ENCODE measurements at regions not wholly inside any gene's neighbourhood (a gene's known extent, or its start where the extent isn't known, plus 50 kb on each side); places are given as distances from the start of the nearest gene placed in this dataset.

DNA sequence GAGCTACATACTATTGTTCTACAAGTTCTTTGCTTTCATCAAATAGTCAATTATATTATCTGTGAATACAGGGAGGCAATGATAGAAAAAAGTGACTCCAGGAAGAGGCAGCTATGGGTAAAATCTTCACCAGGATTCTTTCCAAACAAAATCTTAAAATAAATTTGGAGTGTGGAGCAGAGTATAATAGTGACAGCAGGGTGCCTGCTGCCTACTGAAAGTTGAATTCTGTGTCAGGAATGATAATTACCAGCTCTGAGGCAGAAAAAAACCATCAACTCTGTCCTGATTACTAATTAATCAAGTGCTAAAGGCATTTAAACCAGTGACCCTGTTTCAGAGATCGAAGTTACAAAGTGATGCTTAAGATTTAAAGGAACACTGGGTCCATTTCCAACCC is 148.0 kb downstream of the DIPK2A start:
- H3K4me3 Mint-ChIP-seq (ENCODE audit: low read depth, unreplicated experiment): no peak overlapping the region
- H3K9me3 Mint-ChIP-seq (ENCODE audit: low read depth, unreplicated experiment): no peaks in the 10 kb centered on the region
- H3K36me3 Mint-ChIP-seq (ENCODE audit: insufficient read depth, unreplicated experiment): no peaks in the 10 kb centered on the region
- BruUV-seq (replicated peaks): no TSS peak
- no peak for DNase-seq
- H3K27me3 Mint-ChIP-seq (ENCODE audit: unreplicated experiment): no peaks in the 10 kb centered on the region
- TF ChIP-seq, protein P1, sequence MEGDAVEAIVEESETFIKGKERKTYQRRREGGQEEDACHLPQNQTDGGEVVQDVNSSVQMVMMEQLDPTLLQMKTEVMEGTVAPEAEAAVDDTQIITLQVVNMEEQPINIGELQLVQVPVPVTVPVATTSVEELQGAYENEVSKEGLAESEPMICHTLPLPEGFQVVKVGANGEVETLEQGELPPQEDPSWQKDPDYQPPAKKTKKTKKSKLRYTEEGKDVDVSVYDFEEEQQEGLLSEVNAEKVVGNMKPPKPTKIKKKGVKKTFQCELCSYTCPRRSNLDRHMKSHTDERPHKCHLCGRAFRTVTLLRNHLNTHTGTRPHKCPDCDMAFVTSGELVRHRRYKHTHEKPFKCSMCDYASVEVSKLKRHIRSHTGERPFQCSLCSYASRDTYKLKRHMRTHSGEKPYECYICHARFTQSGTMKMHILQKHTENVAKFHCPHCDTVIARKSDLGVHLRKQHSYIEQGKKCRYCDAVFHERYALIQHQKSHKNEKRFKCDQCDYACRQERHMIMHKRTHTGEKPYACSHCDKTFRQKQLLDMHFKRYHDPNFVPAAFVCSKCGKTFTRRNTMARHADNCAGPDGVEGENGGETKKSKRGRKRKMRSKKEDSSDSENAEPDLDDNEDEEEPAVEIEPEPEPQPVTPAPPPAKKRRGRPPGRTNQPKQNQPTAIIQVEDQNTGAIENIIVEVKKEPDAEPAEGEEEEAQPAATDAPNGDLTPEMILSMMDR (IDR thresholded peaks at IDR 0.05; ENCODE audit: unreplicated experiment): no peak
- H3K4me1 Mint-ChIP-seq (ENCODE audit: low read depth, unreplicated experiment): no peaks in the 10 kb centered on the region
- H3K27ac Mint-ChIP-seq (ENCODE audit: unreplicated experiment): no peak overlapping the region
- intact Hi-C loops (cut with micrococcal nuclease; ENCODE audit: unreplicated experiment): no loop called here
- CTCF ChIA-PET: no interaction called here

DNA sequence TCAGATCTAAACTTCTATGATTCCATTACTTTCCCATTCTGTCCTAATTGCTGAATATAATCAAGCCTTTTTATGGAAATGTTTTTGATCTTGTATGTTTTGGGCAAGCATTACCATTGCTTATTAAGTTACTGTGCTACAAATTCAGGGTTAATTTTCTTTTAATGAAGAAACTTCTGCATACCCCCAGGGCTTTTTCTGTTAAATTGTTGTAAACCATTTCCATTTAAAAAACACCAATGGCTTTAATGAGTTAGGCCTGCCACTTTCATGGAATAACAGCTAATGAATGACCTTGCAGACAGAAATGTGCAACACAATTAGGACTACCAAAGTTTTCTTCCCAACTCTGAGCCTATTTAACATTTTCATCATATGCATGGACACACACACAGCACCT is 150.0 kb downstream of the DIPK2A start:
- H3K27me3 Mint-ChIP-seq (ENCODE audit: unreplicated experiment): no peaks in the 10 kb centered on the region
- TF ChIP-seq, protein P1 (IDR thresholded peaks at IDR 0.05; ENCODE audit: unreplicated experiment): no peak
- DNase-seq: no peak
- H3K4me3 Mint-ChIP-seq (ENCODE audit: low read depth, unreplicated experiment): no peak overlapping the region
- H3K4me1 Mint-ChIP-seq (ENCODE audit: low read depth, unreplicated experiment): no peaks in the 10 kb centered on the region
- CTCF ChIA-PET: no interaction called here
- no peak overlapping the region for H3K27ac Mint-ChIP-seq (ENCODE audit: unreplicated experiment)
- H3K36me3 Mint-ChIP-seq (ENCODE audit: insufficient read depth, unreplicated experiment): no peaks in the 10 kb centered on the region
- BruUV-seq (replicated peaks): no TSS peak
- H3K9me3 Mint-ChIP-seq (ENCODE audit: low read depth, unreplicated experiment): no peaks in the 10 kb centered on the region
- intact Hi-C loops (cut with micrococcal nuclease; ENCODE audit: unreplicated experiment): no loop called here

DNA sequence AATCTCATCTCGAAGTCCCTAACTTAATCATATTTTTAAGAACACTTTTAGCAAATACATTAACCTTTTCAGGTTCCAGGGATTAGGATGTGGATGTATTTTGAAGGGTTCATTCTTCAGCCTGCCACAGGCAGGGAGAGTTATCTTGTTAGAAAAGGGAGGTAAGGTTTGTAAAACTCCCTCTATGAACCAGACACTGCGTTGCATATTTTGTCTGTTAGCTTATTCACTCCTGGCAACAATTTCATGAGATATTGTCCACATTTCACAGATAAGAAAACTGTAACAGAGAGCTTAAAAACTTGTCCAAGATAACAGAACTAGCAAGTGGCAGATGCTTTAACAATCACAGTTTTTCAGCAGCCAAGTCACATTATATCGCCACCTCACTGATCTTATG is 155.4 kb downstream of the DIPK2A start:
- intact Hi-C loops (cut with micrococcal nuclease; ENCODE audit: unreplicated experiment): no loop called here
- CTCF ChIA-PET: no interaction called here
- TF ChIP-seq, protein P1 (IDR thresholded peaks at IDR 0.05; ENCODE audit: unreplicated experiment): no peak
- Mint-ChIP-seq H3K36me3 (ENCODE audit: insufficient read depth, unreplicated experiment) (no peaks in the 10 kb centered on the region), H3K4me3 (ENCODE audit: low read depth, unreplicated experiment) (no peak overlapping the region), H3K4me1 (ENCODE audit: low read depth, unreplicated experiment) (no peaks in the 10 kb centered on the region), H3K27me3 (ENCODE audit: unreplicated experiment) (no peaks in the 10 kb centered on the region), H3K27ac (ENCODE audit: unreplicated experiment) (no peak overlapping the region), H3K9me3 (ENCODE audit: low read depth, unreplicated experiment) (peaks cover 4% of the 10 kb centered on the region)
- BruUV-seq (replicated peaks): no TSS peak
- no peak for DNase-seq

DNA sequence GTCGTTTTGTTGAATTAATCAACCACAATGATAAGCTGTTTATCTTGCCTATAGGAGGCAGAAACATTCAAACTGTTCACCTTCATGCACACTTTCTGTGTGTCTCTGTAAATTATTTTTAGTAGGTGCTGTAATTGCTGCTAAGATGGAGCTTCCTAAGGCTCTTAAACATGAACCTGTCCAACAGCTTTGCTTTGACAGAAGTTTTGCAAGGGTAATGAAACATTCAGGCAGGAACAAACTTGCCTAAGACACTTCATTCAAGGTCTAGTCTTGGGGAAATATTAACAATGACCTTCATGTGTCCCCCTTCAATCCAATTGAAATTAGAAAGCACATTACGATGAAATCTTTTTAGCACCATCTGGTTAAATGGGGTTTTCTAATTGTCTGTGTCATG is 156.1 kb downstream of the DIPK2A start:
- Mint-ChIP-seq H3K27ac (ENCODE audit: unreplicated experiment) (no peak overlapping the region), H3K27me3 (ENCODE audit: unreplicated experiment) (no peaks in the 10 kb centered on the region), H3K4me3 (ENCODE audit: low read depth, unreplicated experiment) (no peak overlapping the region), H3K9me3 (ENCODE audit: low read depth, unreplicated experiment) (peaks cover 4% of the 10 kb centered on the region), H3K36me3 (ENCODE audit: insufficient read depth, unreplicated experiment) (no peaks in the 10 kb centered on the region), H3K4me1 (ENCODE audit: low read depth, unreplicated experiment) (no peaks in the 10 kb centered on the region)
- intact Hi-C loops (cut with micrococcal nuclease; ENCODE audit: unreplicated experiment): no loop called here
- DNase-seq: no peak
- BruUV-seq (replicated peaks): no TSS peak
- CTCF ChIA-PET: no interaction called here
- TF ChIP-seq, protein P1 (IDR thresholded peaks at IDR 0.05; ENCODE audit: unreplicated experiment): no peak

Measured in Calu3 (cell line).